Tibial nerve (tissue), 4 donors: ENCODE measurements at regions not wholly inside any gene's neighbourhood (a gene's known extent, or its start where the extent isn't known, plus 50 kb on each side); places are given as distances from the start of the nearest gene placed in this dataset.

Experiments used
- DNase-seq, 2 donors: peaks; one replicate each; pipeline ENCODE4 v3.0.0-alpha.2; 2019; ENCODE audit warnings: low spot score in 2 of 2
- H3K27ac ChIP-seq, 4 donors: fragments of 200-600 bp; sonication (generic) in 3 of 4; one replicate each; pipeline ENCODE4 v1.5.1; 2017 to 2019; ENCODE audit warnings: mild to moderate bottlenecking in 1 of 4
- H3K27me3 ChIP-seq, 2 donors: fragments of 200-600 bp; sonication (generic) in 1 of 2; one replicate each; pipeline versions ENCODE4 v1.5.1 to v1.6.0; 2017 to 2019
- H3K36me3 ChIP-seq, 3 donors: fragments of 200-600 bp; sonication (generic); one replicate each; pipeline ENCODE4 v1.5.1; 2018 to 2019
- H3K4me1 ChIP-seq, 4 donors: fragments of 200-600 bp; sonication (generic) in 3 of 4; one replicate each; pipeline ENCODE4 v1.5.1; 2017 to 2019
- H3K4me3 ChIP-seq, 4 donors: fragments of 200-600 bp; sonication (generic) in 3 of 4; one replicate each; pipeline ENCODE4 v1.5.1; 2017 to 2019; ENCODE audit warnings: mild to moderate bottlenecking in 1 of 4, moderate library complexity in 1 of 4
- H3K9me3 ChIP-seq, 4 donors: fragments of 200-600 bp; sonication (generic) in 3 of 4; one replicate each; pipeline ENCODE4 v1.5.1; 2017 to 2019
- EP300 ChIP-seq, 2 donors: sonication (generic); formaldehyde crosslinking; IDR thresholded peaks; one replicate each; pipeline ENCODE4 v1.6.1; 2017; ENCODE audit warnings: antibody characterized with exemption in 2 of 2, mild to moderate bottlenecking in 1 of 2
- POLR2A ChIP-seq, 2 donors: fragments of 450-650 bp; IDR thresholded peaks; one replicate each; pipeline ENCODE4 v1.6.1; 2017; ENCODE audit warnings: antibody characterized with exemption in 2 of 2, mild to moderate bottlenecking in 2 of 2, moderate library complexity in 2 of 2
- WGBS, 2 donors: methylation state at CpG; one replicate each; pipeline ENCODE4 v1.1.5; 2018; 5-methylcytosine and 5-hydroxymethylcytosine counted together
- TF ChIP-seq, protein P1 (sequence below), 5 experiments: fragments of 200-600 bp in 3 of 5; fragments of 450-650 bp in 2 of 5; sonication (generic) in 3 of 5; IDR thresholded peaks; one replicate each; pipeline ENCODE4 v1.5.1; 2016 to 2019; ENCODE audit warnings: antibody characterized with exemption in 5 of 5, mild to moderate bottlenecking in 3 of 5, moderate library complexity in 2 of 5

GRCh38 chr4:182147391-182147790 lies 95.8 kb upstream of the TENM3 start:
- no peaks in the 10 kb centered on the region for H3K36me3 ChIP-seq
- no peak overlapping the region for H3K4me3 ChIP-seq
- peaks cover 0 to 24% (median 1%) of the 10 kb centered on the region in 4 donors for H3K4me1 ChIP-seq
- no peak overlapping the region for H3K27ac ChIP-seq
- H3K27me3 ChIP-seq: peaks cover 0 to 29% of the 10 kb centered on the region in 2 donors
- TF ChIP-seq, protein P1, sequence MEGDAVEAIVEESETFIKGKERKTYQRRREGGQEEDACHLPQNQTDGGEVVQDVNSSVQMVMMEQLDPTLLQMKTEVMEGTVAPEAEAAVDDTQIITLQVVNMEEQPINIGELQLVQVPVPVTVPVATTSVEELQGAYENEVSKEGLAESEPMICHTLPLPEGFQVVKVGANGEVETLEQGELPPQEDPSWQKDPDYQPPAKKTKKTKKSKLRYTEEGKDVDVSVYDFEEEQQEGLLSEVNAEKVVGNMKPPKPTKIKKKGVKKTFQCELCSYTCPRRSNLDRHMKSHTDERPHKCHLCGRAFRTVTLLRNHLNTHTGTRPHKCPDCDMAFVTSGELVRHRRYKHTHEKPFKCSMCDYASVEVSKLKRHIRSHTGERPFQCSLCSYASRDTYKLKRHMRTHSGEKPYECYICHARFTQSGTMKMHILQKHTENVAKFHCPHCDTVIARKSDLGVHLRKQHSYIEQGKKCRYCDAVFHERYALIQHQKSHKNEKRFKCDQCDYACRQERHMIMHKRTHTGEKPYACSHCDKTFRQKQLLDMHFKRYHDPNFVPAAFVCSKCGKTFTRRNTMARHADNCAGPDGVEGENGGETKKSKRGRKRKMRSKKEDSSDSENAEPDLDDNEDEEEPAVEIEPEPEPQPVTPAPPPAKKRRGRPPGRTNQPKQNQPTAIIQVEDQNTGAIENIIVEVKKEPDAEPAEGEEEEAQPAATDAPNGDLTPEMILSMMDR (IDR thresholded peaks at IDR 0.05): no peak
- TF ChIP-seq POLR2A (IDR thresholded peaks at IDR 0.05): no peak
- TF ChIP-seq EP300 (IDR thresholded peaks at IDR 0.05): no peak
- WGBS, 2 donors: 67 to 68% methylated on average over 5 of the region's 5 CpGs
- no peak for DNase-seq
- no peaks in the 10 kb centered on the region for H3K9me3 ChIP-seq

- H3K27me3 ChIP-seq: peaks cover 0 to 4% of the 10 kb centered on the region in 2 donors
- H3K36me3 ChIP-seq: no peaks in the 10 kb centered on the region
- TF ChIP-seq POLR2A (IDR thresholded peaks at IDR 0.05): no peak
- TF ChIP-seq EP300 (IDR thresholded peaks at IDR 0.05): no peak
- TF ChIP-seq, protein P1 (IDR thresholded peaks at IDR 0.05): no peak
- H3K27ac ChIP-seq: no peak overlapping the region
- WGBS, 2 donors: 81 to 84% methylated on average over 3 of the region's 3 CpGs
- H3K9me3 ChIP-seq: no peaks in the 10 kb centered on the region
- H3K4me1 ChIP-seq: peaks cover 0 to under 1% (median 0%) of the 10 kb centered on the region in 4 donors
- no peak overlapping the region for H3K4me3 ChIP-seq
- DNase-seq: no peak
Observed at GRCh38 chr4:182150645-182151044, 92.6 kb upstream of the TENM3 start.

DNA sequence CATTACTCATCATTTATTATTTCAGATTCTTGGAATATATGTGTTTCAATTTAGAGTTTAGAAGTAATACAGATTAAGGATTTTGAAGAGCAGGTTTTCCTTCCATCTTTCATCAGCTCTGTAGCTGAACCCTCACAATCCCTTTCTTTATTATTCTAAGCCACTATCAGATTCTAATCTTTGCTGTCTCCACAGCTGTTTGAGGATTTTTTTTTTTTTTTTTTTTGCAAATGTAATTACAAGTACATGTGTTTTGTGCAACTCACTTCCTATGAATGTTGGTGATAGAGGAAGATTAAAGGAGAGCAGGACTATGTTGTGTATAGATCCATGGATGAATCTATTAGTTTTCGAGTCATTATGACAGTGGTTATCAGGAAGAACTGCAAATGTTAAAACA lies 87.4 kb upstream of the TENM3 start:
- Histone ChIP-seq H3K27ac (no peak overlapping the region), H3K27me3 (no peaks in the 10 kb centered on the region), H3K4me3 (no peak overlapping the region), H3K36me3 (no peaks in the 10 kb centered on the region), H3K9me3 (no peaks in the 10 kb centered on the region), H3K4me1 (no peaks in the 10 kb centered on the region)
- no peak for DNase-seq
- TF ChIP-seq EP300 (IDR thresholded peaks at IDR 0.05): no peak
- TF ChIP-seq, protein P1 (IDR thresholded peaks at IDR 0.05): no peak
- TF ChIP-seq POLR2A (IDR thresholded peaks at IDR 0.05): no peak
- 85 to 87% methylated on average over 1 of the region's 1 CpG for WGBS, 2 donors

- no peak overlapping the region for H3K4me3 ChIP-seq
- TF ChIP-seq, protein P1 (IDR thresholded peaks at IDR 0.05): no peak
- H3K36me3 ChIP-seq: no peaks in the 10 kb centered on the region
- H3K27ac ChIP-seq: no peak overlapping the region
- no peaks in the 10 kb centered on the region for H3K4me1 ChIP-seq
- no peak for DNase-seq
- H3K27me3 ChIP-seq: no peaks in the 10 kb centered on the region
- no peaks in the 10 kb centered on the region for H3K9me3 ChIP-seq
- WGBS, 2 donors: 85 to 90% methylated on average over 8 of the region's 8 CpGs
Observed at GRCh38 chr4:182163180-182163579, 80.0 kb upstream of the TENM3 start.

- no peaks in the 10 kb centered on the region for H3K36me3 ChIP-seq
- no peak for TF ChIP-seq EP300 (IDR thresholded peaks at IDR 0.05)
- no peak for TF ChIP-seq POLR2A (IDR thresholded peaks at IDR 0.05)
- TF ChIP-seq, protein P1 (IDR thresholded peaks at IDR 0.05): no peak
- no peaks in the 10 kb centered on the region for H3K27me3 ChIP-seq
- no peak for DNase-seq
- no peak overlapping the region for H3K4me3 ChIP-seq
- H3K27ac ChIP-seq: no peak overlapping the region
- WGBS, 2 donors: 69 to 71% methylated on average over 5 of the region's 5 CpGs
- no peaks in the 10 kb centered on the region for H3K4me1 ChIP-seq
- H3K9me3 ChIP-seq: no peaks in the 10 kb centered on the region
Observed at GRCh38 chr4:182169572-182169971, 73.6 kb upstream of the TENM3 start.
